ENCODE measurements at regions not wholly inside any gene's neighbourhood (a gene's known extent, or its start where the extent isn't known, plus 50 kb on each side); places are given as distances from the start of the nearest gene placed in this dataset.
"Not testable (repeated sequence)": the region's sequence is repeated elsewhere in the genome, so short reads cannot be mapped to it uniquely, and the experiment has no call there.

- no peak for TF ChIP-seq CTCF (IDR thresholded peaks at IDR 0.05)
- no peak for TF ChIP-seq POLR2A (IDR thresholded peaks at IDR 0.05)
- no peak for DNase-seq (ENCODE audit: low spot score in 2 of 2)
- intact Hi-C loops (cut with DNase I; ENCODE audit: low total_unique reads) = no loop called here
- no peak overlapping the region for H3K4me3 ChIP-seq (ENCODE audit: low read depth, poor library complexity, severe bottlenecking)
- WGBS, 2 donors = 66 to 75% methylated on average over 3 of the region's 3 CpGs
Measured at GRCh38 chr1:118483245-118484006, 298.4 kb upstream of the SPAG17 start.

GRCh38 chr1:118481126-118481525 lies 296.1 kb upstream of the SPAG17 start:
- no peak for TF ChIP-seq POLR2A (IDR thresholded peaks at IDR 0.05)
- no peak for TF ChIP-seq CTCF (IDR thresholded peaks at IDR 0.05)
- intact Hi-C loops (cut with DNase I; ENCODE audit: low total_unique reads) = no loop called here
- 66 to 70% methylated on average over 2 of the region's 2 CpGs for WGBS, 2 donors
- H3K4me3 ChIP-seq (ENCODE audit: low read depth, poor library complexity, severe bottlenecking) = no peak overlapping the region
- DNase-seq (ENCODE audit: low spot score in 2 of 2) = no peak

DNA sequence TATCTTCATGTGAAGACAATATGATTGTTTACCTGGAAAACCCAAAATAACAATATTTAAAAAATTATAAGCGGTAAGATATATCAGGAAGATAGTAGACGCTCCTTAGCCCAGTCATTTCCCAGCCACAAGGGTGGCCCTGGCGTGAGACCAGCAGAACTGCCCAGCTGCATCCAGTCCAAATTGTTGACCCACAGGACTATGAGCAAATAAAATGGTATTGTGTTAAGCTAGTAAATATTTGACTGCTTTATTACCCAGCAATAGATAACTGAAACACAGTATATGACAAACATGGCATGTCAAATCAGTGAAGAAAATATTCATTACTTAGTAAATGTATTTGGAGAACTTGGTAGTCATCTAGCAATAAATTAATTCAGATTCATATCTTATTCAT lies 294.3 kb upstream of the SPAG17 start:
- H3K4me3 ChIP-seq (ENCODE audit: low read depth, poor library complexity, severe bottlenecking) = no peak overlapping the region
- 92 to 96% methylated on average over 3 of the region's 3 CpGs for WGBS, 2 donors
- TF ChIP-seq POLR2A (IDR thresholded peaks at IDR 0.05) (no peak), CTCF (IDR thresholded peaks at IDR 0.05) (no peak)
- intact Hi-C loops (cut with DNase I; ENCODE audit: low total_unique reads) = loop anchor here (10.0 kb wide), 2 partner anchors 65 to 1375 kb away; no protein-coding TSS in a partner anchor
- no peak for DNase-seq (ENCODE audit: low spot score in 2 of 2)

DNA sequence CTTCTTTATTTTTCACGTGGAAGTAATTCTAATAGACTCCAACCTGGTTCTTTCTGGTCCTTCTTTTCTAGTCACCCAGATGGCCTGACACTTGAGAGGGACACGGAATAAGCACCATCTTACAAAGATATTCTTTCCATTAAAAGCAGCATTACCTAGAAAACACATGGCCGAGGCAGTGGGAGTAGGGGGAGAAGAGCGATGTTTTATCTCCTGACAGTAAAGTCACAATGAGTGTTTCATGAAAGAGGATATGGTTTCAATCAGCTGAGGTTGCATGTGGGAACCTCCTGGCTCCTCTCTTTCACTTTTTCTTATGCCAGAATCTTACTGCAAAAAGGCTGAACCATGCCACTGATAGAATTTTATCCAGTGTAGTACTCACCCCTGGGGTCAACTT lies 288.8 kb upstream of the SPAG17 start:
- DNase-seq (ENCODE audit: low spot score in 2 of 2) = no peak
- TF ChIP-seq CTCF (IDR thresholded peaks at IDR 0.05) (no peak), POLR2A (IDR thresholded peaks at IDR 0.05) (no peak)
- WGBS, 2 donors = 60 to 62% methylated on average over 4 of the region's 4 CpGs
- no peak overlapping the region for H3K4me3 ChIP-seq (ENCODE audit: low read depth, poor library complexity, severe bottlenecking)
- intact Hi-C loops (cut with DNase I; ENCODE audit: low total_unique reads) = loop anchor here (10.0 kb wide), 2 partner anchors 59 to 1369 kb away; no protein-coding TSS in a partner anchor

GRCh38 chr1:118464460-118464859 lies 279.4 kb upstream of the SPAG17 start:
- intact Hi-C loops (cut with DNase I; ENCODE audit: low total_unique reads); H3K4me3 ChIP-seq (ENCODE audit: low read depth, poor library complexity, severe bottlenecking); DNase-seq (ENCODE audit: low spot score in 2 of 2): not testable (repeated sequence)
- 85 to 95% methylated on average over 8 of the region's 8 CpGs for WGBS, 2 donors

GRCh38 chr1:118461154-118461553 lies 276.1 kb upstream of the SPAG17 start:
- no peak overlapping the region for H3K4me3 ChIP-seq (ENCODE audit: low read depth, poor library complexity, severe bottlenecking)
- intact Hi-C loops (cut with DNase I; ENCODE audit: low total_unique reads) = no loop called here
- no peak for DNase-seq (ENCODE audit: low spot score in 2 of 2)
- TF ChIP-seq POLR2A (IDR thresholded peaks at IDR 0.05) (no peak), CTCF (IDR thresholded peaks at IDR 0.05) (no peak)

Measured in lower leg skin (tissue), 4 donors.